ENCODE measurements at regions not wholly inside any gene's neighbourhood (a gene's known extent, or its start where the extent isn't known, plus 50 kb on each side); places are given as distances from the start of the nearest gene placed in this dataset.

- DNase-seq (no peak), FAIRE-seq (no peak)
- no peaks in the 10 kb centered on the region for H3K27me3 ChIP-seq (ENCODE audit: control insufficient read depth in 3 of 3, insufficient read depth in 3 of 3, low read length in 3 of 3)
- H3K9me3 ChIP-seq (ENCODE audit: control insufficient read depth in 2 of 2, insufficient read depth in 1 of 2, low read depth in 1 of 2, low read length in 1 of 2): no peaks in the 10 kb centered on the region
- H3K36me3 ChIP-seq (ENCODE audit: control insufficient read depth in 3 of 3, insufficient read depth in 2 of 3, low read depth in 1 of 3, low read length in 3 of 3): no peaks in the 10 kb centered on the region
- no peak overlapping the region for H3K4me3 ChIP-seq (ENCODE audit: low read depth in 1 of 3, low read length in 3 of 3)
- 72 to 80% (median 78%) methylated on average over 3 of the region's 3 CpGs for WGBS, 3 donors
- H3K27ac ChIP-seq (ENCODE audit: low read depth in 1 of 3, low read length in 2 of 3): no peak overlapping the region
- H3K4me1 ChIP-seq (ENCODE audit: control insufficient read depth in 3 of 3, insufficient read depth in 2 of 3, low read depth in 1 of 3, low read length in 2 of 3): no peaks in the 10 kb centered on the region
These were observed 312.9 kb upstream of the PODXL start for GRCh38 chr7:131869169-131869844.

GRCh38 chr7:131867461-131867860, 311.0 kb upstream of the PODXL start:
- Histone ChIP-seq H3K4me3 (ENCODE audit: low read depth in 1 of 3, low read length in 3 of 3) (no peak overlapping the region), H3K27me3 (ENCODE audit: control insufficient read depth in 3 of 3, insufficient read depth in 3 of 3, low read length in 3 of 3) (no peaks in the 10 kb centered on the region), H3K4me1 (ENCODE audit: control insufficient read depth in 3 of 3, insufficient read depth in 2 of 3, low read depth in 1 of 3, low read length in 2 of 3) (no peaks in the 10 kb centered on the region), H3K27ac (ENCODE audit: low read depth in 1 of 3, low read length in 2 of 3) (no peak overlapping the region), H3K9me3 (ENCODE audit: control insufficient read depth in 2 of 2, insufficient read depth in 1 of 2, low read depth in 1 of 2, low read length in 1 of 2) (no peaks in the 10 kb centered on the region), H3K36me3 (ENCODE audit: control insufficient read depth in 3 of 3, insufficient read depth in 2 of 3, low read depth in 1 of 3, low read length in 3 of 3) (no peaks in the 10 kb centered on the region)
- DNase-seq: no peak
- WGBS, 3 donors: 74 to 83% (median 80%) methylated on average over 4 of the region's 4 CpGs
- no peak for FAIRE-seq

GRCh38 chr7:131865911-131866310, 309.5 kb upstream of the PODXL start:
- WGBS, 3 donors: 96 to 99% (median 96%) methylated on average over 2 of the region's 2 CpGs
- DNase-seq: no peak
- Histone ChIP-seq H3K36me3 (ENCODE audit: control insufficient read depth in 3 of 3, insufficient read depth in 2 of 3, low read depth in 1 of 3, low read length in 3 of 3) (no peaks in the 10 kb centered on the region), H3K27me3 (ENCODE audit: control insufficient read depth in 3 of 3, insufficient read depth in 3 of 3, low read length in 3 of 3) (no peaks in the 10 kb centered on the region), H3K9me3 (ENCODE audit: control insufficient read depth in 2 of 2, insufficient read depth in 1 of 2, low read depth in 1 of 2, low read length in 1 of 2) (no peaks in the 10 kb centered on the region), H3K4me3 (ENCODE audit: low read depth in 1 of 3, low read length in 3 of 3) (no peak overlapping the region), H3K4me1 (ENCODE audit: control insufficient read depth in 3 of 3, insufficient read depth in 2 of 3, low read depth in 1 of 3, low read length in 2 of 3) (no peaks in the 10 kb centered on the region), H3K27ac (ENCODE audit: low read depth in 1 of 3, low read length in 2 of 3) (no peak overlapping the region)
- FAIRE-seq: no peak

- H3K4me3 ChIP-seq (ENCODE audit: low read depth in 1 of 3, low read length in 3 of 3): no peak overlapping the region
- H3K9me3 ChIP-seq (ENCODE audit: control insufficient read depth in 2 of 2, insufficient read depth in 1 of 2, low read depth in 1 of 2, low read length in 1 of 2): no peaks in the 10 kb centered on the region
- no peak overlapping the region for H3K27ac ChIP-seq (ENCODE audit: low read depth in 1 of 3, low read length in 2 of 3)
- H3K36me3 ChIP-seq (ENCODE audit: control insufficient read depth in 3 of 3, insufficient read depth in 2 of 3, low read depth in 1 of 3, low read length in 3 of 3): no peaks in the 10 kb centered on the region
- WGBS, 3 donors: 50 to 69% (median 55%) methylated on average over 4 of the region's 4 CpGs
- DNase-seq (no peak), FAIRE-seq (no peak)
- H3K27me3 ChIP-seq (ENCODE audit: control insufficient read depth in 3 of 3, insufficient read depth in 3 of 3, low read length in 3 of 3): no peaks in the 10 kb centered on the region
- H3K4me1 ChIP-seq (ENCODE audit: control insufficient read depth in 3 of 3, insufficient read depth in 2 of 3, low read depth in 1 of 3, low read length in 2 of 3): no peaks in the 10 kb centered on the region
These were observed 305.4 kb upstream of the PODXL start for GRCh38 chr7:131861620-131862346.

- no peaks in the 10 kb centered on the region for H3K27me3 ChIP-seq (ENCODE audit: control insufficient read depth in 3 of 3, insufficient read depth in 3 of 3, low read length in 3 of 3)
- H3K27ac ChIP-seq (ENCODE audit: low read depth in 1 of 3, low read length in 2 of 3): no peak overlapping the region
- FAIRE-seq: no peak
- DNase-seq: peak; percentile 65 to 70
- H3K9me3 ChIP-seq (ENCODE audit: control insufficient read depth in 2 of 2, insufficient read depth in 1 of 2, low read depth in 1 of 2, low read length in 1 of 2): peaks cover 0 to 5% of the 10 kb centered on the region in 2 donors
- WGBS, 3 donors: 8 to 13% (median 12%) methylated on average over 6 of the region's 6 CpGs
- H3K4me3 ChIP-seq (ENCODE audit: low read depth in 1 of 3, low read length in 3 of 3): no peak overlapping the region
- no peaks in the 10 kb centered on the region for H3K36me3 ChIP-seq (ENCODE audit: control insufficient read depth in 3 of 3, insufficient read depth in 2 of 3, low read depth in 1 of 3, low read length in 3 of 3)
- H3K4me1 ChIP-seq (ENCODE audit: control insufficient read depth in 3 of 3, insufficient read depth in 2 of 3, low read depth in 1 of 3, low read length in 2 of 3): no peaks in the 10 kb centered on the region
These were observed 302.9 kb upstream of the PODXL start for GRCh38 chr7:131859147-131859821.

GRCh38 chr7:131858611-131859010, 302.2 kb upstream of the PODXL start:
- no peak for FAIRE-seq
- H3K4me1 ChIP-seq (ENCODE audit: control insufficient read depth in 3 of 3, insufficient read depth in 2 of 3, low read depth in 1 of 3, low read length in 2 of 3): no peaks in the 10 kb centered on the region
- H3K4me3 ChIP-seq (ENCODE audit: low read depth in 1 of 3, low read length in 3 of 3): no peak overlapping the region
- H3K9me3 ChIP-seq (ENCODE audit: control insufficient read depth in 2 of 2, insufficient read depth in 1 of 2, low read depth in 1 of 2, low read length in 1 of 2): peaks cover 0 to 7% of the 10 kb centered on the region in 2 donors
- no peak for DNase-seq
- H3K36me3 ChIP-seq (ENCODE audit: control insufficient read depth in 3 of 3, insufficient read depth in 2 of 3, low read depth in 1 of 3, low read length in 3 of 3): no peaks in the 10 kb centered on the region
- no peaks in the 10 kb centered on the region for H3K27me3 ChIP-seq (ENCODE audit: control insufficient read depth in 3 of 3, insufficient read depth in 3 of 3, low read length in 3 of 3)
- 53 to 59% (median 53%) methylated on average over 2 of the region's 2 CpGs for WGBS, 3 donors
- H3K27ac ChIP-seq (ENCODE audit: low read depth in 1 of 3, low read length in 2 of 3): no peak overlapping the region

- no peaks in the 10 kb centered on the region for H3K4me1 ChIP-seq (ENCODE audit: control insufficient read depth in 3 of 3, insufficient read depth in 2 of 3, low read depth in 1 of 3, low read length in 2 of 3)
- H3K36me3 ChIP-seq (ENCODE audit: control insufficient read depth in 3 of 3, insufficient read depth in 2 of 3, low read depth in 1 of 3, low read length in 3 of 3): no peaks in the 10 kb centered on the region
- no peak for FAIRE-seq
- no peak overlapping the region for H3K4me3 ChIP-seq (ENCODE audit: low read depth in 1 of 3, low read length in 3 of 3)
- H3K27ac ChIP-seq (ENCODE audit: low read depth in 1 of 3, low read length in 2 of 3): no peak overlapping the region
- peaks cover 0 to 6% of the 10 kb centered on the region in 2 donors for H3K9me3 ChIP-seq (ENCODE audit: control insufficient read depth in 2 of 2, insufficient read depth in 1 of 2, low read depth in 1 of 2, low read length in 1 of 2)
- WGBS, 3 donors: 85 to 91% (median 90%) methylated on average over 7 of the region's 7 CpGs
- H3K27me3 ChIP-seq (ENCODE audit: control insufficient read depth in 3 of 3, insufficient read depth in 3 of 3, low read length in 3 of 3): peaks cover 0 to 2% (median 2%) of the 10 kb centered on the region in 3 donors
- DNase-seq: no peak
These were observed 293.0 kb upstream of the PODXL start for GRCh38 chr7:131849472-131849871.

- 88 to 92% (median 89%) methylated on average over 7 of the region's 7 CpGs for WGBS, 3 donors
- H3K36me3 ChIP-seq (ENCODE audit: control insufficient read depth in 3 of 3, insufficient read depth in 2 of 3, low read depth in 1 of 3, low read length in 3 of 3): no peaks in the 10 kb centered on the region
- no peaks in the 10 kb centered on the region for H3K4me1 ChIP-seq (ENCODE audit: control insufficient read depth in 3 of 3, insufficient read depth in 2 of 3, low read depth in 1 of 3, low read length in 2 of 3)
- no peak for FAIRE-seq
- no peaks in the 10 kb centered on the region for H3K9me3 ChIP-seq (ENCODE audit: control insufficient read depth in 2 of 2, insufficient read depth in 1 of 2, low read depth in 1 of 2, low read length in 1 of 2)
- no peak overlapping the region for H3K27ac ChIP-seq (ENCODE audit: low read depth in 1 of 3, low read length in 2 of 3)
- no peak for DNase-seq
- peaks cover 0 to 2% (median 2%) of the 10 kb centered on the region in 3 donors for H3K27me3 ChIP-seq (ENCODE audit: control insufficient read depth in 3 of 3, insufficient read depth in 3 of 3, low read length in 3 of 3)
- no peak overlapping the region for H3K4me3 ChIP-seq (ENCODE audit: low read depth in 1 of 3, low read length in 3 of 3)
These were observed 291.6 kb upstream of the PODXL start for GRCh38 chr7:131848033-131848432.

All from small intestine (tissue), 7 donors.